HEK293 (cell line): ENCODE measurements at regions not wholly inside any gene's neighbourhood (a gene's known extent, or its start where the extent isn't known, plus 50 kb on each side); places are given as distances from the start of the nearest gene placed in this dataset.

Experiments used
- CTCF ChIA-PET: fragments of 350-600 bp; formaldehyde crosslinking; extraction: SDS; loops from one replicate; lab custom pipeline; 2021; ENCODE audit warnings: antibody characterized with exemption; lab: Yijun Ruan, JAX
- POLR2A ChIA-PET: fragments of 300-600 bp; formaldehyde crosslinking; extraction: SDS; loops from one replicate; lab custom pipeline; 2020; ENCODE audit warnings: antibody characterized with exemption, inconsistent platforms; lab: Yijun Ruan, JAX
- H3K27ac ChIP-seq: fragments of 200-500 bp; sonication (Bioruptor generic); 2 replicates; pipeline ENCODE4 v1.5.1; 2014; ENCODE audit warnings: low read depth, low read length, control low read depth, inconsistent platforms; ENCODE audit errors: extremely low read depth
- H3K36me3 ChIP-seq, 2 experiments: fragments of 200-500 bp in 1 of 2; sonication (Bioruptor generic) in 1 of 2; 1 replicate in 1 of 2; 2 replicates in 1 of 2; pipeline ENCODE4 v1.5.1; 2014 to 2017; ENCODE audit warnings: inconsistent platforms in 2 of 2, low read length in 2 of 2; ENCODE audit not compliant: control insufficient read depth in 2 of 2, insufficient read depth in 1 of 2
- H3K4me1 ChIP-seq: fragments of 200-500 bp; sonication (Bioruptor generic); 2 replicates; pipeline ENCODE4 v1.5.1; 2014; ENCODE audit warnings: mild to moderate bottlenecking, low read length, inconsistent platforms; ENCODE audit not compliant: control insufficient read depth, insufficient read depth
- H3K4me3 ChIP-seq: 2 replicates; pipeline ENCODE4 v1.5.1; 2011; ENCODE audit warnings: low read depth, mild to moderate bottlenecking, control low read depth, low read length, moderate library complexity
- H3K9me3 ChIP-seq: fragments of 200-500 bp; sonication (Bioruptor generic); 2 replicates; pipeline ENCODE4 v1.5.1; 2014; ENCODE audit warnings: low read depth, low read length, inconsistent platforms; ENCODE audit not compliant: control insufficient read depth, insufficient read depth
- KLF1 ChIP-seq: fragments of 450-650 bp; formaldehyde crosslinking; IDR thresholded peaks from 2 replicates; pipeline ENCODE4 v1.5.1; 2016; ENCODE audit warnings: missing biosample characterization, missing genetic modification characterization
- KLF8 ChIP-seq: fragments of 450-650 bp; formaldehyde crosslinking; IDR thresholded peaks from 2 replicates; pipeline ENCODE4 v1.5.1; 2016; ENCODE audit warnings: missing biosample characterization, missing genetic modification characterization
- MYNN ChIP-seq: fragments of 450-650 bp; formaldehyde crosslinking; IDR thresholded peaks from 2 replicates; pipeline ENCODE4 v1.5.1; 2016; ENCODE audit warnings: missing biosample characterization, missing genetic modification characterization, borderline replicate concordance
- OSR2 ChIP-seq: fragments of 450-650 bp; formaldehyde crosslinking; IDR thresholded peaks from 2 replicates; pipeline ENCODE4 v1.5.1; 2016; ENCODE audit warnings: missing biosample characterization, missing genetic modification characterization
- SP3 ChIP-seq: fragments of 450-650 bp; formaldehyde crosslinking; IDR thresholded peaks from 2 replicates; pipeline ENCODE4 v1.5.1; 2016; ENCODE audit warnings: missing biosample characterization, missing genetic modification characterization
- ZBTB1 ChIP-seq: fragments of 450-650 bp; formaldehyde crosslinking; IDR thresholded peaks from 2 replicates; pipeline ENCODE4 v1.5.1; 2016; ENCODE audit warnings: missing biosample characterization, missing genetic modification characterization
- ZBTB21 ChIP-seq: fragments of 450-650 bp; formaldehyde crosslinking; IDR thresholded peaks from 2 replicates; pipeline ENCODE4 v1.5.1; 2017; ENCODE audit warnings: missing biosample characterization, missing genetic modification characterization
- ZNF175 ChIP-seq: fragments of 450-650 bp; formaldehyde crosslinking; IDR thresholded peaks from 2 replicates; pipeline ENCODE4 v1.5.1; 2016; ENCODE audit warnings: missing biosample characterization, missing genetic modification characterization
- ZNF311 ChIP-seq: fragments of 450-650 bp; formaldehyde crosslinking; IDR thresholded peaks from 2 replicates; pipeline ENCODE4 v1.5.1; 2017; ENCODE audit warnings: missing biosample characterization, missing genetic modification characterization, borderline replicate concordance
- ZNF335 ChIP-seq: fragments of 450-650 bp; formaldehyde crosslinking; conservative IDR thresholded peaks from 2 replicates; pipeline ENCODE4 v1.5.1; 2016; ENCODE audit warnings: missing biosample characterization, missing genetic modification characterization
- ZNF404 ChIP-seq: fragments of 450-650 bp; formaldehyde crosslinking; IDR thresholded peaks from 2 replicates; pipeline ENCODE4 v1.5.1; 2017; ENCODE audit warnings: missing biosample characterization, missing genetic modification characterization
- ZNF426 ChIP-seq: fragments of 450-650 bp; formaldehyde crosslinking; IDR thresholded peaks from 2 replicates; pipeline ENCODE4 v1.5.1; 2017; ENCODE audit warnings: missing biosample characterization, missing genetic modification characterization, mild to moderate bottlenecking, inconsistent platforms, moderate library complexity
- ZNF501 ChIP-seq: fragments of 450-650 bp; formaldehyde crosslinking; IDR thresholded peaks from 2 replicates; pipeline ENCODE4 v1.5.1; 2016; ENCODE audit warnings: missing biosample characterization, missing genetic modification characterization
- TF ChIP-seq, protein P1 (sequence below): fragments of 450-650 bp; formaldehyde crosslinking; optimal IDR thresholded peaks from 2 replicates; pipeline ENCODE3; 2016; ENCODE audit warnings: missing biosample characterization, mild to moderate bottlenecking, missing genetic modification characterization
- TF ChIP-seq, protein P2 (sequence below): fragments of 450-650 bp; formaldehyde crosslinking; IDR thresholded peaks from 2 replicates; pipeline ENCODE4 v1.5.1; 2016; ENCODE audit warnings: missing biosample characterization, missing genetic modification characterization, borderline replicate concordance
- TF ChIP-seq, protein P3 (sequence below): fragments of 450-650 bp; formaldehyde crosslinking; IDR thresholded peaks from 2 replicates; pipeline ENCODE4 v1.5.1; 2016; ENCODE audit warnings: missing biosample characterization, missing genetic modification characterization
- TF ChIP-seq, protein P4 (sequence below): fragments of 450-650 bp; formaldehyde crosslinking; IDR thresholded peaks from 2 replicates; pipeline ENCODE4 v1.5.1; 2016; ENCODE audit warnings: missing biosample characterization, missing genetic modification characterization

DNA sequence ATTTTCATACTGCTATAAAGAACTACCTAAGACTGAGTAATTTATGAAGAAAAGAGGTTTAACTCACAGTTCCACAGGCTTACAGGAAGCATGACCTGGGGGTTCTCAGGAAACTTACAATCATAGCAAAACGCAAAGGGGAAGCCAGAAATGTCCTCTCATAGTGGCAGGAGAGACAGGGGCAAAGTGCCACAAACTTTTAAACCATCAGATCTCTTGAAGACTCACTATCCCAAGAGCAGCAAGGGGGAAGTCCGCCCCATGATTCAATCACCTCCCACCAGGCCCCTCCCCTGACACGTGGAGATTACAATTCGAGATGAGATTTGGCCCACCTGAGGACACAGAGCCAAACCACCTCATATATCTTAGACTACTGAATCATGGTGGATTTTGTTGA, 198.7 kb downstream of the KCTD12 start:
- TF ChIP-seq ZNF335 (no peak), ZNF175 (tag by site-specific recombination) (no peak), ZNF501 (no peak), SP3 (tag by site-specific recombination) (no peak), OSR2 (tag by site-specific recombination) (no peak), ZNF426 (tag by site-specific recombination) (no peak), KLF1 (tag by site-specific recombination) (no peak), ZNF311 (tag by site-specific recombination) (no peak), ZNF404 (tag by site-specific recombination) (no peak), KLF8 (no peak), ZBTB1 (tag by site-specific recombination) (no peak), MYNN (tag by site-specific recombination) (no peak), ZBTB21 (no peak)
- TF ChIP-seq, protein P1, sequence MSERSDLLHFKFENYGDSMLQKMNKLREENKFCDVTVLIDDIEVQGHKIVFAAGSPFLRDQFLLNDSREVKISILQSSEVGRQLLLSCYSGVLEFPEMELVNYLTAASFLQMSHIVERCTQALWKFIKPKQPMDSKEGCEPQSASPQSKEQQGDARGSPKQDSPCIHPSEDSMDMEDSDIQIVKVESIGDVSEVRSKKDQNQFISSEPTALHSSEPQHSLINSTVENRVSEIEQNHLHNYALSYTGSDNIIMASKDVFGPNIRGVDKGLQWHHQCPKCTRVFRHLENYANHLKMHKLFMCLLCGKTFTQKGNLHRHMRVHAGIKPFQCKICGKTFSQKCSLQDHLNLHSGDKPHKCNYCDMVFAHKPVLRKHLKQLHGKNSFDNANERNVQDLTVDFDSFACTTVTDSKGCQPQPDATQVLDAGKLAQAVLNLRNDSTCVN (tag by site-specific recombination) = no peak
- TF ChIP-seq, protein P2, sequence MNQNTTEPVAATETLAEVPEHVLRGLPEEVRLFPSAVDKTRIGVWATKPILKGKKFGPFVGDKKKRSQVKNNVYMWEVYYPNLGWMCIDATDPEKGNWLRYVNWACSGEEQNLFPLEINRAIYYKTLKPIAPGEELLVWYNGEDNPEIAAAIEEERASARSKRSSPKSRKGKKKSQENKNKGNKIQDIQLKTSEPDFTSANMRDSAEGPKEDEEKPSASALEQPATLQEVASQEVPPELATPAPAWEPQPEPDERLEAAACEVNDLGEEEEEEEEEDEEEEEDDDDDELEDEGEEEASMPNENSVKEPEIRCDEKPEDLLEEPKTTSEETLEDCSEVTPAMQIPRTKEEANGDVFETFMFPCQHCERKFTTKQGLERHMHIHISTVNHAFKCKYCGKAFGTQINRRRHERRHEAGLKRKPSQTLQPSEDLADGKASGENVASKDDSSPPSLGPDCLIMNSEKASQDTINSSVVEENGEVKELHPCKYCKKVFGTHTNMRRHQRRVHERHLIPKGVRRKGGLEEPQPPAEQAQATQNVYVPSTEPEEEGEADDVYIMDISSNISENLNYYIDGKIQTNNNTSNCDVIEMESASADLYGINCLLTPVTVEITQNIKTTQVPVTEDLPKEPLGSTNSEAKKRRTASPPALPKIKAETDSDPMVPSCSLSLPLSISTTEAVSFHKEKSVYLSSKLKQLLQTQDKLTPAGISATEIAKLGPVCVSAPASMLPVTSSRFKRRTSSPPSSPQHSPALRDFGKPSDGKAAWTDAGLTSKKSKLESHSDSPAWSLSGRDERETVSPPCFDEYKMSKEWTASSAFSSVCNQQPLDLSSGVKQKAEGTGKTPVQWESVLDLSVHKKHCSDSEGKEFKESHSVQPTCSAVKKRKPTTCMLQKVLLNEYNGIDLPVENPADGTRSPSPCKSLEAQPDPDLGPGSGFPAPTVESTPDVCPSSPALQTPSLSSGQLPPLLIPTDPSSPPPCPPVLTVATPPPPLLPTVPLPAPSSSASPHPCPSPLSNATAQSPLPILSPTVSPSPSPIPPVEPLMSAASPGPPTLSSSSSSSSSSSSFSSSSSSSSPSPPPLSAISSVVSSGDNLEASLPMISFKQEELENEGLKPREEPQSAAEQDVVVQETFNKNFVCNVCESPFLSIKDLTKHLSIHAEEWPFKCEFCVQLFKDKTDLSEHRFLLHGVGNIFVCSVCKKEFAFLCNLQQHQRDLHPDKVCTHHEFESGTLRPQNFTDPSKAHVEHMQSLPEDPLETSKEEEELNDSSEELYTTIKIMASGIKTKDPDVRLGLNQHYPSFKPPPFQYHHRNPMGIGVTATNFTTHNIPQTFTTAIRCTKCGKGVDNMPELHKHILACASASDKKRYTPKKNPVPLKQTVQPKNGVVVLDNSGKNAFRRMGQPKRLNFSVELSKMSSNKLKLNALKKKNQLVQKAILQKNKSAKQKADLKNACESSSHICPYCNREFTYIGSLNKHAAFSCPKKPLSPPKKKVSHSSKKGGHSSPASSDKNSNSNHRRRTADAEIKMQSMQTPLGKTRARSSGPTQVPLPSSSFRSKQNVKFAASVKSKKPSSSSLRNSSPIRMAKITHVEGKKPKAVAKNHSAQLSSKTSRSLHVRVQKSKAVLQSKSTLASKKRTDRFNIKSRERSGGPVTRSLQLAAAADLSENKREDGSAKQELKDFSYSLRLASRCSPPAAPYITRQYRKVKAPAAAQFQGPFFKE (tag by site-specific recombination) = no peak
- TF ChIP-seq, protein P3, sequence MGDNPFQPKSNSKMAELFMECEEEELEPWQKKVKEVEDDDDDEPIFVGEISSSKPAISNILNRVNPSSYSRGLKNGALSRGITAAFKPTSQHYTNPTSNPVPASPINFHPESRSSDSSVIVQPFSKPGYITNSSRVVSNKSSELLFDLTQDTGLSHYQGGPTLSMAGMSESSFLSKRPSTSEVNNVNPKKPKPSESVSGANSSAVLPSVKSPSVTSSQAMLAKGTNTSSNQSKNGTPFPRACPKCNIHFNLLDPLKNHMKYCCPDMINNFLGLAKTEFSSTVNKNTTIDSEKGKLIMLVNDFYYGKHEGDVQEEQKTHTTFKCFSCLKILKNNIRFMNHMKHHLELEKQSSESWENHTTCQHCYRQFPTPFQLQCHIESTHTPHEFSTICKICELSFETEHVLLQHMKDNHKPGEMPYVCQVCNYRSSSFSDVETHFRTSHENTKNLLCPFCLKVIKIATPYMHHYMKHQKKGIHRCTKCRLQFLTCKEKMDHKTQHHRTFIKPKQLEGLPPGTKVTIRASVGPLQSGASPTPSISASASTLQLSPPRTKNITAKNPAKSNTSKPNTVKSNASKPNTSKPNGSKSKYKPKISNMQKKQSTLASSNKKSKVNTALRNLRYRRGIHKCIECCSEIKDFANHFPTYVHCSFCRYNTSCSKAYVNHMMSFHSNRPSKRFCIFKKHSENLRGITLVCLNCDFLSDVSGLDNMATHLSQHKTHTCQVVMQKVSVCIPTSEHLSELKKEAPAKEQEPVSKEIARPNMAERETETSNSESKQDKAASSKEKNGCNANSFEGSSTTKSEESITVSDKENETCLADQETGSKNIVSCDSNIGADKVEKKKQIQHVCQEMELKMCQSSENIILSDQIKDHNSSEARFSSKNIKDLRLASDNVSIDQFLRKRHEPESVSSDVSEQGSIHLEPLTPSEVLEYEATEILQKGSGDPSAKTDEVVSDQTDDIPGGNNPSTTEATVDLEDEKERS (tag by site-specific recombination) = no peak
- TF ChIP-seq, protein P4, sequence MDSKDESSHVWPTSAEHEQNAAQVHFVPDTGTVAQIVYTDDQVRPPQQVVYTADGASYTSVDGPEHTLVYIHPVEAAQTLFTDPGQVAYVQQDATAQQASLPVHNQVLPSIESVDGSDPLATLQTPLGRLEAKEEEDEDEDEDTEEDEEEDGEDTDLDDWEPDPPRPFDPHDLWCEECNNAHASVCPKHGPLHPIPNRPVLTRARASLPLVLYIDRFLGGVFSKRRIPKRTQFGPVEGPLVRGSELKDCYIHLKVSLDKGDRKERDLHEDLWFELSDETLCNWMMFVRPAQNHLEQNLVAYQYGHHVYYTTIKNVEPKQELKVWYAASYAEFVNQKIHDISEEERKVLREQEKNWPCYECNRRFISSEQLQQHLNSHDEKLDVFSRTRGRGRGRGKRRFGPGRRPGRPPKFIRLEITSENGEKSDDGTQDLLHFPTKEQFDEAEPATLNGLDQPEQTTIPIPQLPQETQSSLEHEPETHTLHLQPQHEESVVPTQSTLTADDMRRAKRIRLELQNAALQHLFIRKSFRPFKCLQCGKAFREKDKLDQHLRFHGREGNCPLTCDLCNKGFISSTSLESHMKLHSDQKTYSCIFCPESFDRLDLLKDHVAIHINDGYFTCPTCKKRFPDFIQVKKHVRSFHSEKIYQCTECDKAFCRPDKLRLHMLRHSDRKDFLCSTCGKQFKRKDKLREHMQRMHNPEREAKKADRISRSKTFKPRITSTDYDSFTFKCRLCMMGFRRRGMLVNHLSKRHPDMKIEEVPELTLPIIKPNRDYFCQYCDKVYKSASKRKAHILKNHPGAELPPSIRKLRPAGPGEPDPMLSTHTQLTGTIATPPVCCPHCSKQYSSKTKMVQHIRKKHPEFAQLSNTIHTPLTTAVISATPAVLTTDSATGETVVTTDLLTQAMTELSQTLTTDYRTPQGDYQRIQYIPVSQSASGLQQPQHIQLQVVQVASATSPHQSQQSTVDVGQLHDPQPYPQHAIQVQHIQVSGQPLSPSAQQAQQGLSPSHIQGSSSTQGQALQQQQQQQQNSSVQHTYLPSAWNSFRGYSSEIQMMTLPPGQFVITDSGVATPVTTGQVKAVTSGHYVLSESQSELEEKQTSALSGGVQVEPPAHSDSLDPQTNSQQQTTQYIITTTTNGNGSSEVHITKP (tag by site-specific recombination) = no peak
- Histone ChIP-seq H3K4me1 (no peaks in the 10 kb centered on the region), H3K36me3 (no peaks in the 10 kb centered on the region), H3K4me3 (no peak overlapping the region), H3K27ac (no peak overlapping the region), H3K9me3 (no peaks in the 10 kb centered on the region)
- ChIA-PET POLR2A (no interaction called here), CTCF (no interaction called here)
